ENCODE measurements at regions not wholly inside any gene's neighbourhood (a gene's known extent, or its start where the extent isn't known, plus 50 kb on each side); places are given as distances from the start of the nearest gene placed in this dataset.
A peak's percentile ranks its signal among the peaks of the same experiment; 100 is the strongest.
"Not testable (repeated sequence)": the region's sequence is repeated elsewhere in the genome, so short reads cannot be mapped to it uniquely, and the experiment has no call there.

DNA sequence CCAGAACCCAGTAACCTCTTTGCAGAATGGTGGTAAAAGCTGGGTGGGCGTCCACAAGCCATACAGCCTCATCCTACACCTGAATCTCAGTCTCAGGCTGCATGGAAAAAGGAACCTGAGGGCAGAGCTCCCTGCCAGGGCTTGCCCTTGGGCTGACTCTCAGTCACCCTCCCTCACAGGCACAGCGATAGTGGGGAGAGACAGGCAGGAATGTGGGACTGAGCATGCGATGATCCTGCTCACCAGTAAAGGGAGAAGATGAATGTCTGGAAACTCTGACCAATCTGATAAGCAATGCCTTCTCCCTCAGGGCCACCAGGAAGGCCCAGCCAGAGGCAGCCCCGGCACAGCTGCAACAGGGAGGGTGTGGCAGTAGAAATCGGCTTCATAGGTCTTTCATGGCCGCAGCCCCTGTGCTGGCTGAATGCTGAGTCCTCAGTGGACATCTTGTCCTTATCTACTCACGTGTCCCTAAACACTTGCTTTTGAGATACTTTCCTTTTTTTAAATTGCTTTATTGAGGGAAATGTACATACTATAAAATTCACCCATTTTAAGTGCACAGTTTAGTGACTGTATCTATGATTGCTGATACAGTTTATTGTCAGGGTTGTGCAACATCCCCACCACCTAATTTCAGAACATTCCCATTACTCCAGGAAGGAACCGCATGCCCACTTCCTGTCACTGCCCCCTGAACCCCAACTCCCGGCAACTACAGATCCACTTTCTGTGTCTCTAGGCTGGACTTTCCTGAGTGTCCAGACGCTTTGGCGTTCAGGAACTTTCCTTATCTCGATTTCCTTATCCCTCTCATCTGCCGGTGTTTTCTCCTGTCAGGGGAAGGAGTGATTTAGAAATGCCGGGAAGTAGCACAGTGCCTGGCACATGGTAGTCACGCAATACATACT is 258.1 kb downstream of the PCNX1 start:
- WGBS, 2 donors: 11 to 60% methylated on average over 15 of the region's 15 CpGs
- Histone ChIP-seq H3K27me3 (no peaks in the 10 kb centered on the region), H3K36me3 (no peaks in the 10 kb centered on the region), H3K27ac (no peak overlapping the region), H3K4me3 (no peak overlapping the region), H3K9me3 (no peaks in the 10 kb centered on the region), H3K4me1 (no peaks in the 10 kb centered on the region)
- TF ChIP-seq, protein P1, sequence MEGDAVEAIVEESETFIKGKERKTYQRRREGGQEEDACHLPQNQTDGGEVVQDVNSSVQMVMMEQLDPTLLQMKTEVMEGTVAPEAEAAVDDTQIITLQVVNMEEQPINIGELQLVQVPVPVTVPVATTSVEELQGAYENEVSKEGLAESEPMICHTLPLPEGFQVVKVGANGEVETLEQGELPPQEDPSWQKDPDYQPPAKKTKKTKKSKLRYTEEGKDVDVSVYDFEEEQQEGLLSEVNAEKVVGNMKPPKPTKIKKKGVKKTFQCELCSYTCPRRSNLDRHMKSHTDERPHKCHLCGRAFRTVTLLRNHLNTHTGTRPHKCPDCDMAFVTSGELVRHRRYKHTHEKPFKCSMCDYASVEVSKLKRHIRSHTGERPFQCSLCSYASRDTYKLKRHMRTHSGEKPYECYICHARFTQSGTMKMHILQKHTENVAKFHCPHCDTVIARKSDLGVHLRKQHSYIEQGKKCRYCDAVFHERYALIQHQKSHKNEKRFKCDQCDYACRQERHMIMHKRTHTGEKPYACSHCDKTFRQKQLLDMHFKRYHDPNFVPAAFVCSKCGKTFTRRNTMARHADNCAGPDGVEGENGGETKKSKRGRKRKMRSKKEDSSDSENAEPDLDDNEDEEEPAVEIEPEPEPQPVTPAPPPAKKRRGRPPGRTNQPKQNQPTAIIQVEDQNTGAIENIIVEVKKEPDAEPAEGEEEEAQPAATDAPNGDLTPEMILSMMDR (IDR thresholded peaks at IDR 0.05): no peak
- no peak for TF ChIP-seq POLR2A (IDR thresholded peaks at IDR 0.05)
- TF ChIP-seq EP300 (IDR thresholded peaks at IDR 0.05): no peak
- TF ChIP-seq POLR2AphosphoS5 (IDR thresholded peaks at IDR 0.05): no peak
- DNase-seq: no peak
- intact Hi-C loops (cut with DNase I): no loop called here

DNA sequence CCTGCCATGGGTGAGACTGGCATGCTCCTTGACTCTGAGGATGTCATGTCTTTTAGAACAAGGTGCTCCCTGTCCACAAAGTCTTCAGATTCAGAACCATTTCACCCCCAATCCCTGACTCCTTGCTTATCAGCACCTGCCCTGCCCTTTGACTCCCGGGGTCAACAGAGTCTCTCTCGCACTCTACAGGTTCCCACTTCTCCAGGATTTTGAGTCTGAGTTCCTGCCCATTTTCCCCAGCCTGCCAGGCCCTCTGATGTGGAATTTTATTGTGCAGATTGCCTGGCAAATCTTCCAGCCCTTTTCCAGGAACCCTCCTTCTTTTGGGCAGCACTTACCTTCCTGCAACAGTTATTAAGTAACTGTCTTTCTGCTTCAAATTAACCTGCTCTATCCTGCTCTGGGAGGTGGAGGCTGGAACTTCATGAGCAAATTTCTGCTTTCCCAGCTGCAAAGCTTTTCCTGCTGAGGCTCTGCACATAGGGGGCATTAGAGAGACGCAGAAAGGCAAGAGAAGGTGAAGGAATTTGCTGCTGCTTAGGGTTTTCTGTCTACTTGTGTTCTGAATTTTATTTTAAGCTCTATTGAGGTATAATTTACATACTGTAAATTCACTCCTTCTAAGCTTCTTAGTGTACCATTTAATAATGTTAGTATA is 259.1 kb downstream of the PCNX1 start:
- H3K4me1 ChIP-seq: no peaks in the 10 kb centered on the region
- no peaks in the 10 kb centered on the region for H3K36me3 ChIP-seq
- H3K27me3 ChIP-seq: no peaks in the 10 kb centered on the region
- WGBS, 2 donors: 25 to 49% methylated on average over 3 of the region's 3 CpGs
- intact Hi-C loops (cut with DNase I): no loop called here
- no peak for DNase-seq
- no peak overlapping the region for H3K27ac ChIP-seq
- H3K9me3 ChIP-seq: no peaks in the 10 kb centered on the region
- TF ChIP-seq, protein P1 (IDR thresholded peaks at IDR 0.05): peak in 1 of 4 experiments; percentile 32
- TF ChIP-seq EP300 (IDR thresholded peaks at IDR 0.05): no peak
- no peak for TF ChIP-seq POLR2A (IDR thresholded peaks at IDR 0.05)
- no peak overlapping the region for H3K4me3 ChIP-seq

DNA sequence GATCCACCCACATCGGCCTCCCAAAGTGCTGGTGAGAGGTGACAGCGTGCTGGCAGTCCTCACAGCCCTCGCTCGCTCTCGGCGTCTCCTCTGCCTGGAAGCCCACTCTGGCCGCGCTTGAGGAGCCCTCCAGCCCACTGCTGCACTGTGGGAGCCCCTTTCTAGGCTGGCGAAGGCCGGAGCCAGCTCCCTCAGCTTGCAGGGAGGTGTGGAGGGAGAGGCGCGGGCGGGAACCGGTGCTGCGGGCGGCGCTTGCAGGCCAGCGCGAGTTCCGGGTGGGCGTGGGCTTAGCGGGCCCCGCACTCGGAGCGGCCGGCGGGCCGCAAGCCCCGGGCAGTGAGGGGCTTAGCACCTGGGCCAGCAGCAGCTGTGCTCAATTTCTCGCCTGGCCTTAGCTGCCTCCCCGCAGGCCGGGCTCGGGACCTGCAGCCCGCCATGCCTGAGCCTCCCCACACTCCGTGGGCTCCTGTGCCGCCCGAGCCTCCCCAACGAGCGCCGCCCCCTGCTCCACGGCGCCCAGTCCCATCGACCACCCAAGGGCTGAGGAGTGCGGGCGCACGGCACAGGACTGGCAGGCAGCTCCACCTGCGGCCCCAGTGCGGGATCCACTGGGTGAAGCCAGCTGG is 260.2 kb downstream of the PCNX1 start:
- 98% methylated on average over 48 of the region's 48 CpGs for WGBS, 2 donors
- DNase-seq; H3K36me3 ChIP-seq; H3K4me1 ChIP-seq; H3K9me3 ChIP-seq; H3K27me3 ChIP-seq; intact Hi-C loops (cut with DNase I); H3K27ac ChIP-seq; H3K4me3 ChIP-seq: not testable (repeated sequence)

DNA sequence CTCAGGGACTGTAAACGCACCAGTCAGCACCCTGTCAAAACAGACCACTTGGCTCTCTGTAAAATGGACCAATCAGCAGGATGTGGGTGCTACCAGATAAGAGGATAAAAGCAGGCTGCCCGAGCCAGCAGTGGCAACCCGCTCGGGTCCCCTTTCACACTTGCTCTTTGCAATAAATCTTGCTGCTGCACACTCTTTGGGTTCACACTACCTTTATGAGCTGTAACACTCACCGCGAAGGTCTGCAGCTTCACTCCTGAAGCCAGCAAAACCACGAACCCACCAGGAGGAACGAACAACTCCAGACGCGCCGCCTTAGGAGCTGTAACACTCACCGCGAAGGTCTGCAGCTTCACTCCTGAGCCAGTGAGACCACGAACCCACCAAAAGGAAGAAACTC is 260.9 kb downstream of the PCNX1 start:
- H3K4me1 ChIP-seq; DNase-seq; H3K4me3 ChIP-seq; H3K9me3 ChIP-seq; intact Hi-C loops (cut with DNase I); H3K27me3 ChIP-seq; H3K27ac ChIP-seq; H3K36me3 ChIP-seq: not testable (repeated sequence)
- 56 to 87% methylated on average over 14 of the region's 14 CpGs for WGBS, 2 donors

DNA sequence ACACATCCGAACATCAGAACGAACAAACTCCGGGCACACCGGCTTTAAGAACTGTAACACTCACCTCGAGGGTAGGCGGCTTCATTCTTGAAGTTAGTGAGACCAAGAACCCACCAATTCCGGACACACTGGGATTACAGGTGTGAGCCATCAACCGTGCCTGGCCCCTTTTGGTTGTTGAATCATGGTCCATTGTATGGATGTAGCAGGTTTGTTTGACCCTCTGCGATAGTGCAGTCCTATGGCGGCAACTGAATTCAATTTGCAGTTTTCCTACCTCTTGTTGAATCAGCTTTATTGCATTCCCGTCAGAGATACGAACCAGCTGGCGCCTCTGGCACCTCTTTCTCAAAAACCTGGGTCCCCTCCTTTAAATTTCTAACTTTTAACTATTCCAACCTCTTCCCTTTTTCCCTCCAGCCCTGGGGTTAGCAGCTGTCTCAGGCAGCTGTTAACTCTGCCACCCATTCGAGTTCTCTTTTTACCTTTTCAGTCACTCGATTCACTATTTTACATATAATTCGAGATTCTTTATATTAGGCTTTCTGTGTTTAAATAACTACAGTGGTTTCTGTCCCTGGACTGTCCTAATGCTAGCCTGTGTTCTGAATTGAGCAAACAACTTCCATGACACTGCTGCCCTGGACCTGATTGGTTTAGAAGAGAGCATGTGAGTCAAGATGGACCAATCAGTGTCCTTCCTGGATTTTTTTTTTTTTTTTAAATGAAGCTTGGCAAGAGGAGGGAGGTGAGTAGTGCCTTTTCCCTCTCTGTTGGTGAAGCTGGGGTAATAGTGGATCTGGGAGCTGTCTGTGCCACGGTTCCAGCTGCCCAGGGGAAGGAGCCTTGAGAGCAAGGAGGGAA is 261.5 kb downstream of the PCNX1 start:
- Histone ChIP-seq H3K4me3 (no peak overlapping the region), H3K4me1 (no peaks in the 10 kb centered on the region), H3K9me3 (no peaks in the 10 kb centered on the region), H3K27ac (no peak overlapping the region), H3K36me3 (no peaks in the 10 kb centered on the region), H3K27me3 (no peaks in the 10 kb centered on the region)
- no peak for TF ChIP-seq POLR2A (IDR thresholded peaks at IDR 0.05)
- TF ChIP-seq, protein P1 (IDR thresholded peaks at IDR 0.05): no peak
- no peak for TF ChIP-seq POLR2AphosphoS5 (IDR thresholded peaks at IDR 0.05)
- TF ChIP-seq EP300 (IDR thresholded peaks at IDR 0.05): no peak
- DNase-seq: no peak
- 78 to 94% methylated on average over 17 of the region's 17 CpGs for WGBS, 2 donors
- intact Hi-C loops (cut with DNase I): no loop called here

All from sigmoid colon (tissue), 6 donors.